PC-3 (cell line): ENCODE measurements at regions not wholly inside any gene's neighbourhood (a gene's known extent, or its start where the extent isn't known, plus 50 kb on each side); places are given as distances from the start of the nearest gene placed in this dataset.

ENCODE experiments used
- ATAC-seq: fragments of 200-7000 bp; cut with Tn5 transposase; 2 replicates; pipeline ENCODE4 v1.9.1; 2020; ENCODE audit warnings: mild to moderate bottlenecking, moderate library complexity
- BruUV-seq: library from RNA; stranded (reverse); fragments of 400-500 nt; replicated peaks from 2 replicates; lab custom pipeline; 2021; lab: Mats Ljungman, UMichigan
- CTCF ChIA-PET: fragments of 300-600 bp; sonication (Branson Sonifier 250); formaldehyde crosslinking; loops from one replicate; lab custom pipeline; 2022; ENCODE audit warnings: antibody characterized with exemption; lab: Charles Lee
- POLR2A ChIA-PET: fragments of 300-600 bp; sonication (Branson Sonifier 250); formaldehyde crosslinking; loops from one replicate; lab custom pipeline; 2022; ENCODE audit warnings: antibody characterized with exemption; ENCODE audit not compliant: unreplicated experiment; lab: Charles Lee
- DNase-seq: peaks from one replicate; pipeline ENCODE4 v3.0.0-alpha.2; 2015
- H2AFZ ChIP-seq: fragments of 300-600 bp; sonication (generic); 2 replicates; pipeline ENCODE4 v1.6.0; 2016; ENCODE audit warnings: antibody characterized with exemption, low read length
- H3F3A ChIP-seq: fragments of 300-600 bp; sonication (generic); one replicate; pipeline ENCODE4 v1.6.0; 2017; ENCODE audit warnings: antibody characterized with exemption, low read length, control low read depth, mild to moderate bottlenecking; ENCODE audit not compliant: unreplicated experiment
- H3K27ac ChIP-seq: fragments of 300-600 bp; sonication (generic); 2 replicates; pipeline ENCODE4 v1.5.1; 2016; ENCODE audit warnings: mild to moderate bottlenecking, low read length
- H3K27me3 ChIP-seq: fragments of 300-600 bp; sonication (generic); 2 replicates; pipeline ENCODE4 v1.6.1; 2016; ENCODE audit warnings: low read length, mixed read lengths
- H3K36me3 ChIP-seq: fragments of 300-600 bp; sonication (generic); 2 replicates; pipeline ENCODE4 v1.6.1; 2016; ENCODE audit warnings: low read depth, mixed run types, low read length, mixed read lengths
- H3K4me1 ChIP-seq: fragments of 300-600 bp; sonication (generic); 2 replicates; pipeline ENCODE4 v1.5.1; 2016; ENCODE audit warnings: low read length; ENCODE audit not compliant: insufficient read depth
- H3K4me2 ChIP-seq: fragments of 300-600 bp; sonication (generic); 2 replicates; pipeline ENCODE4 v1.6.0; 2016; ENCODE audit warnings: low read length
- H3K4me3 ChIP-seq: fragments of 300-600 bp; sonication (generic); 2 replicates; pipeline ENCODE4 v1.5.1; 2016; ENCODE audit warnings: mild to moderate bottlenecking, low read length, mixed read lengths
- H3K79me2 ChIP-seq: fragments of 300-600 bp; sonication (generic); 2 replicates; pipeline ENCODE4 v1.6.1; 2017; ENCODE audit warnings: low read length, mixed read lengths
- H3K9ac ChIP-seq: fragments of 300-600 bp; sonication (generic); 2 replicates; pipeline ENCODE4 v1.6.0; 2016; ENCODE audit warnings: mild to moderate bottlenecking, low read length
- H3K9me2 ChIP-seq: fragments of 300-600 bp; sonication (generic); replicated peaks from 2 replicates; pipeline ENCODE4 v1.6.1; 2016; ENCODE audit warnings: mixed run types, low read length, mixed read lengths
- H3K9me3 ChIP-seq: fragments of 300-600 bp; sonication (generic); 2 replicates; pipeline ENCODE4 v1.6.1; 2016; ENCODE audit warnings: low read length, mixed read lengths
- H4K20me1 ChIP-seq: fragments of 300-600 bp; sonication (generic); 2 replicates; pipeline ENCODE4 v1.6.1; 2016; ENCODE audit warnings: low read length, mixed read lengths
- CTCF ChIP-seq: fragments of 300-600 bp; sonication (generic); conservative IDR thresholded peaks from 2 replicates; pipeline ENCODE4 v1.5.1; 2017; ENCODE audit warnings: antibody characterized with exemption, low read depth, mild to moderate bottlenecking, low read length
- EZH2 ChIP-seq: fragments of 300-600 bp; sonication (generic); IDR thresholded peaks from one replicate; pipeline ENCODE4 v1.6.1; 2017; ENCODE audit warnings: antibody characterized with exemption, mild to moderate bottlenecking, low read length; ENCODE audit not compliant: unreplicated experiment
- EZH2phosphoT487 ChIP-seq: fragments of 300-600 bp; sonication (generic); IDR thresholded peaks from 2 replicates; pipeline ENCODE4 v1.6.1; 2018; ENCODE audit warnings: mild to moderate bottlenecking, antibody characterized with exemption, low read length, borderline replicate concordance
- intact Hi-C: fragments of 100-400 bp; cut with micrococcal nuclease; formaldehyde crosslinking; loops from 2 replicates; pipeline ENCODE4 v1.9.0; 2023

- H3F3A ChIP-seq: peaks cover 3% of the 10 kb centered on the region
- DNase-seq (peak; percentile 95), ATAC-seq (peak; percentile 97)
- peak overlapping the region; percentile 65 for H3K27ac ChIP-seq
- H3K79me2 ChIP-seq: no peaks in the 10 kb centered on the region
- POLR2A ChIA-PET: interaction anchor here (0.6 kb wide), 1 partner anchor 53 kb away, joined by 3 read pairs; no protein-coding TSS in a partner anchor
- H3K27me3 ChIP-seq: no peaks in the 10 kb centered on the region
- no peaks in the 10 kb centered on the region for H3K9me2 ChIP-seq
- peak overlapping the region; percentile 57; the same call in 1 of the 2 replicates for H2AFZ ChIP-seq
- intact Hi-C loops: loop anchor here (2.0 kb wide), 1 partner anchor 278 kb away; no protein-coding TSS in a partner anchor
- H3K4me3 ChIP-seq: no peak overlapping the region
- H4K20me1 ChIP-seq: no peaks in the 10 kb centered on the region
- BruUV-seq: no TSS peak
- TF ChIP-seq CTCF (no peak), EZH2phosphoT487 (no peak), EZH2 (no peak)
- no peaks in the 10 kb centered on the region; the same call in 1 of the 2 replicates for H3K36me3 ChIP-seq
- H3K4me2 ChIP-seq: peak overlapping the region; percentile 38
- no peak overlapping the region for H3K9ac ChIP-seq
- H3K4me1 ChIP-seq: peaks cover 16% of the 10 kb centered on the region
- CTCF ChIA-PET: no interaction called here
- no peaks in the 10 kb centered on the region for H3K9me3 ChIP-seq
These were observed 79.6 kb upstream of the SPATA12 start for GRCh38 chr3:56980798-56981390.

GRCh38 chr3:56980243-56980642 lies 80.2 kb upstream of the SPATA12 start:
- Histone ChIP-seq H3K9me2 (no peaks in the 10 kb centered on the region), H2AFZ (peak overlapping the region; percentile 57; the same call in 1 of the 2 replicates), H3K9me3 (no peaks in the 10 kb centered on the region), H3K27me3 (no peaks in the 10 kb centered on the region), H3K4me3 (no peak overlapping the region), H3K27ac (peak overlapping the region; percentile 65), H3K36me3 (no peaks in the 10 kb centered on the region; the same call in 1 of the 2 replicates), H3K79me2 (no peaks in the 10 kb centered on the region), H4K20me1 (no peaks in the 10 kb centered on the region), H3K9ac (no peak overlapping the region), H3K4me2 (no peak overlapping the region), H3K4me1 (peaks cover 16% of the 10 kb centered on the region), H3F3A (peaks cover 3% of the 10 kb centered on the region)
- no TSS peak for BruUV-seq
- CTCF ChIA-PET: interaction anchor here (0.7 kb wide), 1 partner anchor 156 kb away, joined by 5 read pairs; no protein-coding TSS in a partner anchor
- no peak for ATAC-seq
- DNase-seq: no peak
- TF ChIP-seq EZH2phosphoT487: no peak
- intact Hi-C loops: loop anchor here (2.0 kb wide), 1 partner anchor 277 kb away; no protein-coding TSS in a partner anchor
- POLR2A ChIA-PET: interaction anchor here (0.6 kb wide), 1 partner anchor 52 kb away, joined by 3 read pairs; no protein-coding TSS in a partner anchor

GRCh38 chr3:56979791-56980190 lies 80.7 kb upstream of the SPATA12 start:
- Histone ChIP-seq H3K9me3 (no peaks in the 10 kb centered on the region), H3K79me2 (no peaks in the 10 kb centered on the region), H3K27me3 (no peaks in the 10 kb centered on the region), H3F3A (peaks cover 3% of the 10 kb centered on the region), H3K4me3 (no peak overlapping the region), H2AFZ (no peak overlapping the region), H3K36me3 (no peaks in the 10 kb centered on the region; the same call in 1 of the 2 replicates), H3K9ac (no peak overlapping the region), H3K4me2 (no peak overlapping the region), H3K9me2 (no peaks in the 10 kb centered on the region), H3K4me1 (peaks cover 16% of the 10 kb centered on the region), H3K27ac (no peak overlapping the region), H4K20me1 (no peaks in the 10 kb centered on the region)
- ChIA-PET POLR2A (no interaction called here), CTCF (interaction anchor here (0.7 kb wide), 1 partner anchor 156 kb away, joined by 5 read pairs; no protein-coding TSS in a partner anchor)
- DNase-seq (no peak), ATAC-seq (no peak)
- TF ChIP-seq CTCF (no peak), EZH2phosphoT487 (no peak), EZH2 (no peak)
- intact Hi-C loops: loop anchor here (2.0 kb wide), 1 partner anchor 277 kb away; no protein-coding TSS in a partner anchor
- BruUV-seq: no TSS peak
